ENCODE measurements at regions not wholly inside any gene's neighbourhood (a gene's known extent, or its start where the extent isn't known, plus 50 kb on each side); places are given as distances from the start of the nearest gene placed in this dataset.

GRCh38 chr2:67294218-67294617 is 102.9 kb upstream of the ETAA1 start:
- DNase-seq (ENCODE audit: insufficient read length, low spot score) (no peak), FAIRE-seq (no peak)
- TF ChIP-seq POLR2A (IDR thresholded peaks at IDR 0.05; ENCODE audit: low read depth, low read length): no peak

DNA sequence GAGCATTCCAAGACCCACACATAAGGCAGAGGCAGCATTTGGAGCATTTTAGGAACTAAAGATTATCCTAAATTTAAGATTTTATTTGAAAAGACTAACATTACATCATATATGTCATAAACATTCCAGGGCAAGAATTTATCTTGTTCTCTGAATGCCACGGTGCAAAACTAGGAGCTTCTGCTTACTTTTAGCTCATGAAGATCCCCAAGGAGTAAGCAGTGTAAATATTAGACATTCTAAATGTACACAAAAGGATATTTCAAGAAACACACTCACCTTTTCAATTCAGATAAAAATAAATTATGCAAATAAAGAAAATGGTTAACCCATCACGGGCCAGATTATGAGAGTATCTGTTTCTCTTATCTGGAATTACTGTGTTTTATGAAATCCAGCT is 101.7 kb upstream of the ETAA1 start:
- TF ChIP-seq POLR2A (IDR thresholded peaks at IDR 0.05; ENCODE audit: low read depth, low read length): no peak
- FAIRE-seq (no peak), DNase-seq (ENCODE audit: insufficient read length, low spot score) (no peak)

- FAIRE-seq (no peak), DNase-seq (ENCODE audit: insufficient read length, low spot score) (no peak)
- no peak for TF ChIP-seq POLR2A (IDR thresholded peaks at IDR 0.05; ENCODE audit: low read depth, low read length)
Measured at GRCh38 chr2:67295851-67296250, 101.3 kb upstream of the ETAA1 start.

DNA sequence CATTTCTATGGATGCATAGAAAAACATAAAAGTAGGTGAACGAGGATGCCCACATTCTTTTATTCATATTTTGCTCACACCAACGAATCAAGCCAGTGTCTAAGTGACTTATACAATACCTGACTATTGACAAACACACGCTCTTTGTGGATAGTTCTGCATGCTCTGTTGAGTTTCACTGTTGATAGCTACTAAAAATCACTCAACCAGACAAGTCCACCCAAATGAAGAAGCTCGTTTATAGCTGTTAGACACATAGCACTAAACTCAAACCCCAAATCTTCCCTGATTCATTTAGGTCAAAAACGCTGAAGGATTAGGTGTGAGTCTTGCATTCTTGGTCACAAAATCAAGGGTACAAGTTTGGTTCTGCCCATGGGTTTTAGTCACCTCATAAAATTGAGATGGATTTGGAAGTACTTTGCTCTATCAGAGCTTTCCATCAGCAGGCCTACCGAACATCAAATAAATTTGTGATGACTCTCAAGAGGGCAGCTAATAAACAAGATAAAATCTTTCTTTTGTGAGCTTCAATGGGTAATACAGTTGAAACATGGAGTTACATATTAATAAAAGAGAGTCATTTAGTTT is 92.7 kb upstream of the ETAA1 start:
- TF ChIP-seq POLR2A (IDR thresholded peaks at IDR 0.05; ENCODE audit: low read depth, low read length): no peak
- FAIRE-seq (no peak), DNase-seq (ENCODE audit: insufficient read length, low spot score) (no peak)

GRCh38 chr2:67309281-67309680 is 87.9 kb upstream of the ETAA1 start:
- FAIRE-seq: no peak

DNA sequence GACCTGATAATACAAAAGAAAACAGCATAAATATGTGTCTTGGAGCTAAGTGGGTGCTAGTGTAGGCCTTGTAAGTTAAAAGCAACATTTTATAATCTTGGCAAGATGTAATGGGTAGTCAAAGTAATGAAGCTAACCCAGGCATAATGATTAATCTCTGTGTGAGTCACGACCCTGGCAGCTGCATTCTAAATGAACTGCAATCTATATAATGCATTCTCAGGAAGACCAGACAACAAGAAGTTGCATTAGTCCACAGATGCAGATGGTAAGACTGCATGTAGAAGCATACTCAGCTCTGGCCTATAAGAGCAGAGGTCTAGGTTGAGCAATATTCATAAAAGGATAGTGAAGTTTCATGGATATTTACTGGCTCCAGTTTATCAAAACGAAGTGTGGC is 85.6 kb upstream of the ETAA1 start:
- TF ChIP-seq POLR2A (IDR thresholded peaks at IDR 0.05; ENCODE audit: low read depth, low read length): no peak
- peak; percentile 93 for FAIRE-seq
- no peak for DNase-seq (ENCODE audit: insufficient read length, low spot score)

More at GRCh38 chr2:67309281-67309680, 87.9 kb upstream of the ETAA1 start:
- no peak for DNase-seq (ENCODE audit: insufficient read length, low spot score)
- TF ChIP-seq POLR2A (IDR thresholded peaks at IDR 0.05; ENCODE audit: low read depth, low read length): no peak

- no peak for DNase-seq (ENCODE audit: insufficient read length, low spot score)
- FAIRE-seq: no peak
- TF ChIP-seq POLR2A (IDR thresholded peaks at IDR 0.05; ENCODE audit: low read depth, low read length): no peak
Measured at GRCh38 chr2:67312871-67313270, 84.3 kb upstream of the ETAA1 start.

- DNase-seq (ENCODE audit: insufficient read length, low spot score): no peak
- no peak for TF ChIP-seq POLR2A (IDR thresholded peaks at IDR 0.05; ENCODE audit: low read depth, low read length)
- FAIRE-seq: no peak
Measured at GRCh38 chr2:67313536-67313935, 83.6 kb upstream of the ETAA1 start.

DNA sequence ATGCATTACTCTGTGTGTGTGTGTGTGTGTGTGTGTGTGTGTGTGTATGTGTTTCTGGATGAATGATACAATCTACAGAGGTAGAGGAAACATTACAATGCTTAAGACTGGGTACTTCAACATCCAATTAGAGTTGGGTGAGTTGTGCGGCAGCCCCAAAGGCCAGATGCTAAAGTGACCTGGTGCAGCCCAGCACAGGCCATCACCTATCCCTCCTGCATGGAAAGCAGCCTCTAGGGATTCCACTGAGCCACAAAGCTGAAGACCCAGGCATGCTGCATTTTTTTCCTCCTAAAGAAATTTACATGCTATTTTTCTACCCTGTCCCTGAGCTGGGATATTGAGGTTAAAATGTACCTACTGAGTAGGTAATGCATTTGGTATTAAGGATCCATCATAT is 79.1 kb upstream of the ETAA1 start:
- DNase-seq (ENCODE audit: insufficient read length, low spot score) (no peak), FAIRE-seq (no peak)
- no peak for TF ChIP-seq POLR2A (IDR thresholded peaks at IDR 0.05; ENCODE audit: low read depth, low read length)

- FAIRE-seq: no peak
- TF ChIP-seq POLR2A (IDR thresholded peaks at IDR 0.05; ENCODE audit: low read depth, low read length): no peak
- DNase-seq (ENCODE audit: insufficient read length, low spot score): no peak
Measured at GRCh38 chr2:67318563-67318962, 78.6 kb upstream of the ETAA1 start.

GRCh38 chr2:67318993-67319481 is 78.1 kb upstream of the ETAA1 start:
- DNase-seq (ENCODE audit: insufficient read length, low spot score) (no peak), FAIRE-seq (no peak)
- no peak for TF ChIP-seq POLR2A (IDR thresholded peaks at IDR 0.05; ENCODE audit: low read depth, low read length)

DNA sequence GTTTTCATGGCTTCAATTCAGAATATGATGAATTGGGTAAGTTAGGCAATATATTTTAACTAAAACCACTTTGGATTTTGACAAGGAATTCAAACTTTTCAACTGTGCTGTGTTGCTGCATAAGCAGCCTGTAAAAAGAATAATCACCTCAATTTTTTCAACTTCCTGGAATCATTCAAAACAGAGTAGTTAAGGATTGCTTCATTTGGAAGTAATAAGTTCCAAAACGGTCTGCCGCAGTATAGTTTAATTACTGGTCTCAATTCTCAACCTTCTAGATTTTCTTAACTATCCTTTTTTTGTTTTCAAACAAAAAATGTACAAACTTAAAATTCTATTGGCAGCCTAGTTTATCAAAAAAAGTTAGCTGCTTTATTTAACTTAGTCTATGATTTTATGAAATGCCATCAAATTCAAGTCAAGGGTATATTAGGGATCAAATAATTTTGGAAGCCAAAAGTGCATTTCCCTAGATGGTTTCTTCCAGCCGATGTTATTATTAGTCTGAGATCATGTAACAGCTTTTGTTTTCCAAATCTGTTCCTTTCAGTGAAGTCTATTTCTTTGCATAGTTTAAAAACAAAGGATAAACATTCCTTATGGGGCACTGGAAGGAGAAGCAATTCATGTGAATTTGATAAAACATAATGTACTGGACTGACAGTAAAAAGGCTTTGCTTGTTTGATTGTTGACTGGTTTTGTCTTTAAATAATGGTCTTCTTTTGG is 76.1 kb upstream of the ETAA1 start:
- no peak for TF ChIP-seq POLR2A (IDR thresholded peaks at IDR 0.05; ENCODE audit: low read depth, low read length)
- no peak for FAIRE-seq
- DNase-seq (ENCODE audit: insufficient read length, low spot score): no peak

- DNase-seq (ENCODE audit: insufficient read length, low spot score): no peak
- no peak for TF ChIP-seq POLR2A (IDR thresholded peaks at IDR 0.05; ENCODE audit: low read depth, low read length)
- FAIRE-seq: no peak
Measured at GRCh38 chr2:67321588-67321903, 75.6 kb upstream of the ETAA1 start.

DNA sequence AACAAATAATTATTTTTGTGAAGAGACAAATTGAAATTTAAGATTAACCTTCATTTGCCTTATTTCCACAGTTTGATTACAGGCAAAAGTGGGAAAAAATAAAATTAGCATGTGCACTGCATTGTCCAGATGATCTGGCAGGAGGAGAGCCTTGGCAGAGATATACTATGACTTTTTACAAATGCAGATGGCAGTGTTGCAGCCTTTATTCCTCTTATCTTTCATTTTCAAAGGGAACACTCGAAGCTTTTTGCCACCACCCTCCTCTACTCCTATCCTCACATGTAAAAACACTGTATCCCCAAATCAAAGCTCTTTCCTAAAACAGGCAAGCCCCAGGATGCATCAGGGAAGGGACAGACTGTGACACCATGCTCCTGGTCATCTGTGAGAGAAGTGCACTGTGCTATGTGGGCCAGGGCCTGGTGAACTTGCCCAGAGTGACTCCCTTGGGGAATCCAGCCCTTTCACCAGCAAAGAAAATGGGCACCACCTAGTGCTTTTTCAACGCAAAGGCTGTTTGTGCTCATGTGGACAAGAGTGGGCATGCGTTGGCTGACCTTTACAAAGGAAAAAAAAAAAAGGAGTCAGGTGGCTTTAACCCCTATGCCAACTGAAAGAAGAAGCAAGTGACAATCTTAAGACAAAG is 74.7 kb upstream of the ETAA1 start:
- FAIRE-seq: peak; percentile 94
- DNase-seq (ENCODE audit: insufficient read length, low spot score): peak; percentile 35
- no peak for TF ChIP-seq POLR2A (IDR thresholded peaks at IDR 0.05; ENCODE audit: low read depth, low read length)

Measured in H54 (cell line).